RKO (cell line): ENCODE measurements at regions not wholly inside any gene's neighbourhood (a gene's known extent, or its start where the extent isn't known, plus 50 kb on each side); places are given as distances from the start of the nearest gene placed in this dataset.
A peak's percentile ranks its signal among the peaks of the same experiment; 100 is the strongest.

Experiments
- DNase-seq: peaks from one replicate; pipeline ENCODE4 v3.0.0-alpha.2; 2016; ENCODE audit warnings: low spot score

DNA sequence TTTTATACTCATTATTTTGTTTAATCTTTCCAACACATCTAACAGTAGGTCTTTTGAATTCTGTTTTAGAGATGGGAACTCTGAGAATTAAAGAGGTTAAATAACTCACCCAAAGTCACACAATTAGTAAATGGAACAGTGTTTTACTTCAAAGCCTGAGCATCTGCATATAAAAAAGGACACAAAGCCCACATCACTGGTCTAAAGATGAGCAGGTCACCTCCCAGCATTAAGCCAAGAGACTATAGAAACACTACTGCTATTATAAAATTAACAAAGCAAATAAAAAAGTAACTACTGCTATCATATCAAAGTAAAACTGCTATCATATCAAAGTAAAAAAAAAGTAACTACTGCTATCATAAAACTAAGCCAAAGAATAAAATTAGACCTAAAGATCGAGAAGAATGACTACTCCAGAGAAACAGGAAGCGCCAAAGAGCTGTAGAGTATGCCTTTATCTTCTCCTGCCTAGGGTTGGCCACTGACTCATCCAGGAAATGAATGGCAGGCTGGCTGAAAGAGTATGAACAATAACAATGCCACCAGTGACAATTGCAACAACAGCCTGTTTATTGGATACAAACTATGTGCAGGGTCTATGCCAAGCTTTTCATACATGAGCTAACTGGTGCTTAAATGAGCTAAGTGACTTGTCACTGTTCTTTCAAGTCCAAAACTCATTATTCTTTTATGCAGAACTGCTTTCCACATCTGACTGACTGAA lies 1153.0 kb upstream of the TENM4 start:
- peak; percentile 40 for DNase-seq

DNA sequence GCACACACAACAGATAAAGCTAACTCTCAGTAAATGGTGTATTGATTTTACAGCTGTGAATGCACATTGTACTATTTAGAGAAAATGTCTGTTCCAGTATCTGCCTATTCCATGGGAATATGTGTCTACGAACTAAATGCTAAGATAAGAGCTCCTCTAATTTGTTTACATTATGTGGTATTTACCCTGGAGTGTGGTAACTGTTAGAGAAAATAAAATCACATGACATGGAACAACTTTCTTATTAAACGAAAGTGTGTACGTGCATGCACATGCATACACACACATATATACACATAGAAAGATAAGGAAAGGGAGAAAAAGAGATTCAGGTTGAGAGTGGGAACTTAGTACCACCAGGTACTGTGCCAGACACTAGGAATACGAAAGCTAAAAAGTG lies 1151.7 kb upstream of the TENM4 start:
- no peak for DNase-seq

GRCh38 chr11:80587906-80588305 lies 1147.1 kb upstream of the TENM4 start:
- DNase-seq, result no peak

DNA sequence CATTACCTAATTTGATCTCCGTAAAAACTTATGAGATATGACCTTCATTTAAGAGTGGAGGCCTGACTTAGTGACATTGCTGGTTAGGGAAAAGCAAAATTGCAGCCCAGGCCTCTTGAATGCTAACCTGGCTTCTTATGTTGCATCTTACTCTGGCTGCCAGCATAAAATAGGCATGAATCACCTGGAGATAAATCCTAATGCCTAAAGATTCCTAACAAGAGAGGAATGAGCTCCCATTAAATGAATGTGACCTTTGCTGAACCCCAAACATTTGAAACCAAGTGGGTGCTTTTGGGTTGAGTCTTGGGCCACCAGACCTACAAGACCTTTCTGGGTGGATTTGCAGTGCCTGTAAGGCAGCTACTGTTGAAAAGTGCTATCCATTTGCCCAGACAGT lies 1145.6 kb upstream of the TENM4 start:
- DNase-seq, result no peak

DNA sequence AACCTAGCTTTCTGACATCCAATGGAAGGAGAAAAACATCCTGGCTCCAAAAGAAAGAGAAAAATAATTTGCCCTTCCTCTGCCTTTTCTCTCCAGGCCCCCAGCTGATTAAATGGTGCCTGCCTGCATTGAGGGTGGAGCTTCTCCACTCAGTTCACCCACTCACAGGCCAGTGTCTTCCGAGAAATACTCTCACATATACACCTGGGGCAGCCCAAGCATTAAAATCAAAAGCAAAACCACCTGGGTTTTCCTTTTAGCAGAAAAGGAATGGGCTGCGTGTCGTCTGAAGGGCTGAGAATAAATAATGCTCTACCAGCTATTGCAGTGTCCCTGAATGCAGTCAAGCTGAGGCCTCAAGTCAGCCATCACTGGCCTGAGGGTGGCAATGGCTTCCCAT lies 1143.8 kb upstream of the TENM4 start:
- no peak for DNase-seq

DNA sequence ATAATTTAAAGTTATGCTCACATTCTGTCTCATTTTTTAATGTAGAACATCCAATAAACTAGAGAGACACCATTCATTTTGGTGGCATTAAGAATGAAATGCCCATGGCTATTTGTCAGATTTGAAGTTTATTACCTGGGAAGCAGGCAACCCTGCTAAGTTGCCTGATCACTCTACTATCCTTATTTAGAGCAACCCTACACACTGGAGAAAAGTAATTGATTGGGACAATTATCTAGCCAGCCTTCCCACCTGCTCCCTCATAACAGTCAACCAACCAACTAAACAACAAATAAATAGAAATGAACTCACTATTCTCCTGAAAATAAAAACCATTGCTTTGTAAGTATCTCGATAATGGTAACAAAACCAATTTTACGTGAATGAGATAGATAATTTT lies 1129.0 kb upstream of the TENM4 start:
- no peak for DNase-seq

DNA sequence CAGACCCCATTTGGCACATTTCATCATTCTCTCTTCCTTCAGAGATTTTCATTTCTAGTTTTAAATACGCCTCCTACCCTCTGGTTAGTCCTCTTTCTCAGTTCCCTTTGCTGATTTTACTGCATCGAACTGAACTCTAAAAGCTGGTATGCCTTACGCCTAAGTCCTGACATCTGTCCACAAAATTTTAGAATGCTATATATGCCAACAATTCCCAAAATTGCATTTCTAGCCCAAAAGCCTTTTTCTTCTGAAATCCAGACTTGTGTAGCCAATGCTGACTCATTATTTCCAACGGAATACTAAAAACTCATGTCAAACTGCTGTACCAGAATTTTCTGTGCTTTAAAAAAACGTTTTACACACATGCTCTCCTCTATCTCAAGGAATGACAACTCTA lies 1124.4 kb upstream of the TENM4 start:
- no peak for DNase-seq

GRCh38 chr11:80562523-80563125 lies 1121.8 kb upstream of the TENM4 start:
- no peak for DNase-seq

DNA sequence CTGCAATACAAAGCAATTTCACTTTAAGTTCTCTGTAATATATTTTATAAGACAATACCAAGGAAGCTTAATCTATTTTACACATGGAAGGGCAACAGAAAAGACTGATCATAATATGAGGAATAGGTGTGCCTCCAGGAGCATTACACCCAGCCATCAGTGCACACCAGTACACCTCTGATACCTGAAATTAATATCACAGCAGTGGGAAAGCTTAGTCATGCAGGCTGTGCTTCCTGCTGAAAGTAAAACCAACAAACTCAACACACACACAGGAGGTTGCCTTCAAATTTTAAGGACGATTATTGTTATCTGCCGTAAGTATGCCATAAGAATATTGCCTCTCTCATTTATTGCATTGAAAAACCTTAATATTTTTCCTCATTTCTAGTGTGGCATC lies 1119.1 kb upstream of the TENM4 start:
- no peak for DNase-seq

GRCh38 chr11:80553565-80553964 lies 1112.7 kb upstream of the TENM4 start:
- DNase-seq, result no peak

- DNase-seq, result no peak
Observed at GRCh38 chr11:80542704-80543103, 1101.9 kb upstream of the TENM4 start.

DNA sequence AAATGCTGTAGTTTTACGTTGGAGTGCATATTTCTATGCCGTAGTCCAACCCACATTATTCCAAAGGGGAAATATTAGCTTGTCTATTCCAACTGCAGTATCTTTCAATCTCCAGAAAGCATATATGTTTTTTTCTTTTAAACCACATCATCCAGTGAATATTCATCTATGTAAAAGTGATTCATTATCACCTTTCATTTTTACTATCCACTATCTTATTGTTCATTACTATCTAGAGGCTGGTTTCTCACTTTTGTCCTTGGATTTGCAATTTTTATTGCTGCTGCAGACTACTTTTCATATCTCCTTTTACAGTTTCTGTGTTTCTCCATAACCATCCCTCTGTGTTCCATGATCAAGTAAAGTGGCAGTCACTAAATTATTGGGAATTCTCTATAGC lies 1097.2 kb upstream of the TENM4 start:
- DNase-seq, result no peak

- DNase-seq, result no peak
Observed at GRCh38 chr11:80533463-80533862, 1092.6 kb upstream of the TENM4 start.

GRCh38 chr11:80532633-80533232 lies 1091.9 kb upstream of the TENM4 start:
- no peak for DNase-seq

DNA sequence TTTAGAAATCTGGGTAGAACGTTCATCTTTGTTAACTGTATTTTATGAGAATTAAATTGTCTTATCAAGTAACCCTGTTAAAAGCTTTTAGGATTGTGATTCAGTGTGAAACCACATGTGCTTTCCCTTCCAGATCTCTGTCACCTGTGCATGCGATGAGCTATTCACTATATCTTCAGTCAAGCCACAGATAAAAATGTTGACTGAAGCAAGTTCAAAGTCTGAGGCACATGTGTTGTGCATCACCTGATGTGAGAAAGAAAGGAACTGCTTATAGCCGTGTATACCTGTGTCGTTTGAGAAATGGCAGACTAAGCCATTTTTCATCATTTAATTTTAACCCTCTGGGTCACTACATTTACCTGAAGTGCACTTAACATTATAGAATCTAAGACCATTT lies 1088.9 kb upstream of the TENM4 start:
- DNase-seq, result no peak

DNA sequence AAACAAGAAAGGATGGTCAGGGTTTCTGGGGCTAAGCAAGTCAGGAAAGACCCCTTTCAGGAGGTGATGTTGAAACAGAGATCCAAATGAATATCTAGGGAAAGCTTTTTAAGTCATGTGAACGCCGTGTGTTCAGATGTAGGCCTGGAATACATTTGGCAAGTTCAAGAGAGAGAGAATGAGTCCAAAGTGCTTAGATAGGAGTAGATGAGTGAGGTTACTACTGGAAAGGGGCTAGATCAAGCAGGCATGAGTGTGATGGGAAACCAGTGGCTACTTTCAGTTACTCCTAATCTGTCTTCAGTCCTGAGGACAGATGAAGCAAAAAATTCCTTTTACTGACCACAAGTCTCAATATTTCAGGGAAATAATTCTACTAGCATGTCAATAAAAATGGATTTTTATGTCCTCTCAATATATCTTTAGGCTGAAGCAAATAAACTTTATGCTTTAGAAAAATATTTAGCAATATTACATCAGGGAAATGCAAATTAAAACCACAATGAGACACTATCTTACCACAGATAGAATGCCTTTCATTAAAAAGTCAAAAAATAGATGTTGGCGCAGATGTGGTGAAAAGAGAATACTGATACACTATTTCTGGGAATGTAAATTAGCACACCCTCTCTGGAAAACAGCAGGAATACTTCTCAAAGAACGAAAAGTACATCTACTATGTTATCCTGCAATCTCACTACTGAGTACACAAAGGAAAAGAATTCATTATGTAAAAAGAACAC lies 1085.0 kb upstream of the TENM4 start:
- DNase-seq, result no peak

GRCh38 chr11:80524349-80524748 lies 1083.5 kb upstream of the TENM4 start:
- no peak for DNase-seq

DNA sequence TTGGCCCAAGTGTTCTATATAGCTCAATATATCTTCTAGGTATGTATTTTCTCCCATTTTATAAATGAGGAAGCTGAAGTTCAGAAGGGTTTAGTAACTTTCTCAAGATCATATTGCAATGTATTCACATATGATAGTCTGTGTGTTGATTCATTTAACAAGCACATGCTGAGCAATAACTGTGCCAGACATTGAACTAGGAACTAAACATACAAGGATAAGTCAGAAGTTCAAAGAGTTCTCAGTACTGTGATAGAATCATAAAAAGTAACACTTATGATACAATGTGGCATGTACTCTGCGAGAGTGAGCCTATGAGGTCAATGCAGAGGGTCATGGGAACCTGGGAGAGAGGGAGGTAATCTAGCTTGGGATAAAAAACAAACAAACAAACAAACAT lies 1082.2 kb upstream of the TENM4 start:
- no peak for DNase-seq

- no peak for DNase-seq
Observed at GRCh38 chr11:80521592-80521991, 1080.8 kb upstream of the TENM4 start.

DNA sequence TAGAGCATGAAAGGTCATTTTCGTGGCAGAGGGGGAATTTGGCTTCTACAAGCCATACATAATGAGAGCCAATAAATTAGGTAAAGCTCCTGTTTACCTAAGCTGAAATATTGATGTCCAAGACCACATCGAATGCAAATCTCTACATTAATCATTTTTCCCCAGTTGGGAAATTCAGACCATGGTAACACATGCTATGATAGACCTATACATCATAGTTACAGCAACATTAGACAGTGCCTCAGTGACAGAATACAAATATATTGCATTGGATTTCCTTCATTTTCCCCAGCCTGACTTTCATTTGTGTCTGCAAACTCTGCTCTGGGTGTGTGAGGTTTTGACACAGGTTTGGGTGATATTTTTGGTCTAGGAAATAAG lies 1079.7 kb upstream of the TENM4 start:
- DNase-seq, result no peak

- DNase-seq, result peak; percentile 3
Observed at GRCh38 chr11:80519596-80520506, 1079.0 kb upstream of the TENM4 start.

DNA sequence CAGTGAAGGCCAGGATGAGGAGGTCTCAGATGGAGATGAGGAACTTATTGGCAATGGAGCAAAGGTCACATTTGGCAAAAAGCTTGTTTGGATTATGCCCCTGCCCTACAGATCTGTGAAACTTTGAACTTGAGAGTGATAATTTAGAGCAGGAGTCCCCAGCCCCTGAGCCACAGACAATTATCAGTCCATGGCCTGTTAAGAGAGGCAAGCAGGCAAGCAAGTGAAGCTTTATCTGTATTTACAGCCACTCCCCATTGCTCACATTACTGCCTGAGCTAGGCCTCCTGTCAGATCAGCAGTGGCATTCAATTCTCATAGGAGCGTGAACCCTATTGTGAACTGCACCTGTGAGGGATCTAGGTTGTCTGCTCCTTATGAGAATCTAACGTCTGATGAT lies 1076.9 kb upstream of the TENM4 start:
- DNase-seq, result no peak
